COLO668 (cell line): ENCODE measurements at regions not wholly inside any gene's neighbourhood (a gene's known extent, or its start where the extent isn't known, plus 50 kb on each side); places are given as distances from the start of the nearest gene placed in this dataset.

ENCODE experiments used
- DNase-seq: peaks from one replicate; lab custom pipeline; 2025; ENCODE audit not compliant: unreplicated experiment; lab: John Stamatoyannopoulos, UW

DNA sequence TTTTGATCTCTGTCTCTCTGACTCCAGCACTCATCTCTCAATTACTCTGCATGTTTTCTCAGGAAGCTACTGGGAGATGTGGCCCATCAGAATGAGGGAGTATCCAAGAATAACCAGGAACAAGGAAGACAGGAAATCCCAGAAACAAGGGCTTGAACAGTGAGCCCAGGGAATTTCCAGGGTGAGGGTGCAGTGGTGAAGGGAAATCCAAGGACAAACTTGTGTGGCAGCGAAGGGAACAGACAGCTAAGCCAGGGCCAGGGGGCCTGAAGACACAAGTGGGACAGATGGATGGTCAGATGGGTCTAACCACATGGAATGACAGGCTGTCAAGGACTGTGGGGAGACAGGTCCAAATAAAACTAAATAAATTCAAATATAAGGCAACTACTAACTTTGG is 121.8 kb upstream of the ERRFI1 start:
- no peak for DNase-seq

DNA sequence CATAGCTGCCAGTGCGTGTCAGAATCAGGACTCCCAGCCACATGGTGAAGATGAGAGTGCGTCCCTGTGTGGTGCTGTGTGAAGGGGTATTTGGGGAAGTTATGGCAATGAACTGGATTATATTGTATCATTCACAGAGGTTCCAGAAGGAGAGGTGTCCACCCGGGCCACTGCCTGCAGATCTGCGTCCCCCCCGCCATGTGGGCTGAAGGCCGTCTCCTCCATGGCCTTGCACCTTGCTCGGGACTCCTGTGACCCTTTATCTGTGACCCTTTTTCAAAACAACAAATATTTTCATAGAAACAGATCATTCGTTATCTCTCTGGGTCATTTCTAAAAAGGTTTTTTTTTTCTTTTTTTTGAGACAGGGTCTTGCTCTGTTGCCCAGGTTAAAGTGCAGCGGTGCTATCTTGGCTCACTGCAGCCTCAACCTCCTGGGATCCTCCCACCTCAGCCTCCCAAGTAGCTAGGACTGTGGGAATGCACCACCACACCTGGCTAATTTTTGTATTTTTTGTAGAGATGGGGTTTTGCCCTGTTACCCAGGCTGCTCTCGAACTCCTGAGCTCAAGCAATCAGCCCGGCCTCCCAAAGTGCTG is 120.2 kb upstream of the ERRFI1 start:
- DNase-seq = no peak

DNA sequence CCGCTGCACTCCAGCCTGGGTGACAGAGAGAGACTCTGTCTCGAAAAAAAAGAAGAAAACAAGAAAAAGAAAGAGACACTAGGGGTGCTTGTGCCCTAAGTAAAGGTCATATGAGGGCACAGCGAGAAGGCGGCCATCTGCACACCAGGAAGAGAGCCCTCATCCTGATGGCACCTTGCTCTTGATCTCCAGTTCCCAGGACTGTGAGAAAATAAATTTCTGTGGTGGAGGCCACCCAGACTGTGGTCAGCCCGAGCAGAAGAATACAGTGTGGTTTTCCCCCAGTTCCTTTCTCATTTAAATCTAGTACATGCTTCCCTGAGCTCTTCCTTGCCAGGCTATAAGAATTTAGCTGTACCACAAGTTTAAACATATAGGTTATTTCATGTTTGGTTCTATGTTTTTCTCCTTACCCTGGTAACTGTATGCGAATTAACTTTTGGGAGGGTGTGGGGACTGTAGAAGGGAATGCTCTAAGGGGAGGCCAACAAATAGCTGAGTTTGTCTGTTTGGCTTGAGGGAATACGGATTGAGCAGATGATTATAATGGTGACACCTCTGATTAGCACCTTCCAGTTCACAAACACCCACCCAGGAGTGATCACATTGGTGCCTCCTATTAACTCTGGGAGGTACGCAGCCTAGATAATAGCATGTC is 119.6 kb upstream of the ERRFI1 start:
- no peak for DNase-seq

DNA sequence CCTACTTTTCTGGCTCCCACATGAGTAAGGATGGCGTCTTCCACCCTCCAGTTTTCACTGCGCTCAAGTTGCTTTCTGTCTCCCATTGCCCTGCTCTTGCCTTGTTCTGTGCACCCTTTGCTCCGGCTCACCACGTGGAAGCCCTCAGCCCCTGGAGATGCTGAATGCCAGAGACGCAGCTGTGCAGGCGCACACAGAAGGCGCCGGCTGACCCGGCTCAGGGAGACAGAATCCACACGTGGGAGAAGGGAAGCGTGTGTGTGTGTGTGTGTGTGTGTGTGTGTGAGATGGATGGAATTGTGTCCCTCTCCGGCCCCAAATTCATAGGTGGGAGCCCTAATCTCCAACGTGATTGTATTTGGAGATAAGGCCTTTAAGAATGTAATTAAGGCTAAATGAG is 118.2 kb upstream of the ERRFI1 start:
- DNase-seq = no peak

- DNase-seq = no peak
Observed at GRCh38 chr1:8142955-8143629, 117.0 kb upstream of the ERRFI1 start.

DNA sequence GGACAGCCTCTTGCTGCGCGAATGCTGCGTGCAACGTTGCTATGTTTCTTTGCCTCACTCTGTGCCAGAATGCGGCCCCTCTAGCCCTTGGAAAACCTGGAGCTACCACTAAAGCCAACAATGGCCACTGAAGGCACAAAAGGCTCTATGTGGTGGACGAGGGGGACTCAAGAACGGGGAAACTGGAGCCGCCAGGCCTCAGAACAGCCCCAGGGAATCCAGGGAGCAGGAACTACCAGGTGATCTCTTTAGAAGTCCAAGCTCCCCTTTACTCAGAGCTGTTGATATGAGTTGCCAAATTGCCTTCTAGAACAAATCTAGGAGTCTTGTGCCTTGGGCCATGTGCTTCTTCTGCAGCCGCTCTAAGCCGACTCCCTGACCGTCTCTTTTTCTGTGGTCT is 113.8 kb upstream of the ERRFI1 start:
- DNase-seq = no peak

DNA sequence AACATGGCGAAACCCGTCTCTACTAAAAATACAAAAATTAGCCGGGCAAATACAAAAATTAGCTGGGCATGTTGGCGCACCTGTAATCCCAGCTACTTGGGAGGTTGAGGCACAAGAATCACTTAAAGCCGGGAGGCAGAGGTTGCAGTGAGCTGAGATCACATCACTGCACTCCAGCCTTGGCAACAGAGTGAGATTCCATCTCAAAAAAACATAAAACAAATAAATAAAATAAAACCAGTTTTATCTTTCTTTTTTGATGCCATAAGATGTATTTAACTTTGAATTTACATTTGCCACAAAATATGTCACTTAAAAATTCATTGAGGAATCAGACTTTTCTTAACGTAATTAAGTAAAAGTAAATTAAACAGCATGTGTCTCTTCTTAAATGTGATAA is 113.3 kb upstream of the ERRFI1 start:
- DNase-seq = no peak

DNA sequence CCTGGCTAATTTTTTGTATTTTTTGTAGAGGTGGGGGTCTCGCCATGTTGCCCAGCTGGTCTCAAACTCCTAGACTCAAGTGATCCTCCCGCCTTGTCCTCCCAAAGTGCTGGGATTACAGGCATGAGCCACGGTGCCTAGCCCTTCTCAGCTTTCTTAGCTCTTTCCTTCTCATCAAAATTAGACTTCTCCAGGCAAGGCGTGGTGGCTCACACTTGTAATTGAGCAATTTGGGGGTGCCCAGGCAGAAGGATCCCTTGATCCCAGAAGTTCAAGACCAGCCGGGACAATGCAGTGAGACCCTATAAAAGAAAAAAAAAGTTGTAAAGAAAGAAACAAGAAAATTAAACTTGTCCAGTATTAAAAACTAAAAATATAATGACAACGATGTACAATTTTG is 112.6 kb upstream of the ERRFI1 start:
- no peak for DNase-seq

DNA sequence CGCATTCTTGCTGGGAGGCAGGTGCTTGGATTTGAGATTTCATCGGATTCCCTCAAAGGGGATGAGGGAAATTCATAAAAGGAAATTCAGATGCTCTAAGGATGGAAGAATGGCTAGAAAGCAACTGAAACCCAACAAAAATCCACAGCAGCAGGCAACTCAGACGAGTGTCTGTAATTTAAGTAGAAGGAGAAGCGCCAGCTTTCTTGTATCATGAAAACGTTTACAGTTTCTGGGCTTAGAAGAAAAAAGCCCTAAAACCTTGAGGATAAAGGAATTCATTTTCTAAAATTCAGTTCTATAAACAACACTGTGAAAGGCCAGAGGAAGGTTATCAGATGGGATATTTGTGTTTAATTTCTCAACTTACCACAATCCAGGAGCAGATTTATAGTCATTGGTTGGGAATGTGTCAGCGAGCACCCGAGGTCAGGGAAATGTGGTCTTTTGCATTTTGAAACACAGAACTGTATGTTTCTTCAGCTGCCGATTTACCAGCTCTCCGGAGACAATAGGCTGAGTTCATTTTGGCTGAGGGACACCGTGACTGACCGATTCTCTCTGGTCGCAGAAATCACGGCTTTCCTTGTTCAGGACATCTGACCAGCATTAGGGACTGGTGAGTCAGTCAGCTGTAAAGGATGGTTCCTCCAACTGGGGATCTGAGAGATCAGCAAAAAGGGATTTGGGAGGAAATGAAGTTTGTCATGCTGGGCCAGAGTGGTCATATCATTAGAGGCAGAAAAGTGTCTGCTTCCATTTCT is 111.6 kb upstream of the ERRFI1 start:
- no peak for DNase-seq

- DNase-seq = no peak
Observed at GRCh38 chr1:8136766-8137165, 110.7 kb upstream of the ERRFI1 start.

- DNase-seq = no peak
Observed at GRCh38 chr1:8135250-8135649, 109.1 kb upstream of the ERRFI1 start.

DNA sequence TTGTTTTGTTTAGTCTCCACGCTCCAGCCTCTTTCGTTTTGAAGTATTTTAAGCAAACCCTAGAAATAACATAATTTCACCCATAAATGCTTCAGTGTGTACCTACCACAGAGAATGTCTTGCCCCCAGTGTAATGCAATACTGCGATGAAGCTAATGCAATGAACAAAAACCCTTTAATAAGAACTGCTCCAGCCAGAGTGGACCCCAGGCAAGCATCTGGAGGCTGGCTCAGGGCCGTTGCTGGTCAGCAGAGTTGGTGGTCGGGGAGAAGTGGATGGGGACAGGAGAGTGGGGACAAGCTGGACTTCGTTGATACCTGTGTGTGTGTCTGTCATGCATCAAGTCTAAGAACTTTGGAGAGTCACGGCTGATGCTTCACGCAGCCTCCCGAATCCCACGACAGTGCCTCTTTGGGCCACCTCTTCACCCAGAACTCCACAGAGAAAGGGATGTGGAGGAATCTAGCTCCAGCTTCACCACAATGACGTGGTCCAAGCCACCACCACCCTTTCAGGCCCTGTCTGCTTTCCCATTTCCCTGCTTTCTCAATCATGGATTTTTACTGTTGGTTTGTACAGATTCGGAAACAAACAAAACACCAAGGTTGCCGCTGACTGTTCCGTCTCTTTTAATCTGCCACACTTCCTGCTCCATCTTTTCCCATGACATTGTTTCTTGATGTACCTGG is 108.6 kb upstream of the ERRFI1 start:
- DNase-seq = no peak

GRCh38 chr1:8133657-8134430 is 107.7 kb upstream of the ERRFI1 start:
- DNase-seq = no peak

GRCh38 chr1:8133190-8133589 is 107.1 kb upstream of the ERRFI1 start:
- DNase-seq = no peak

- DNase-seq = no peak
Observed at GRCh38 chr1:8127171-8127641, 101.1 kb upstream of the ERRFI1 start.

- no peak for DNase-seq
Observed at GRCh38 chr1:8122477-8123407, 96.6 kb upstream of the ERRFI1 start.

DNA sequence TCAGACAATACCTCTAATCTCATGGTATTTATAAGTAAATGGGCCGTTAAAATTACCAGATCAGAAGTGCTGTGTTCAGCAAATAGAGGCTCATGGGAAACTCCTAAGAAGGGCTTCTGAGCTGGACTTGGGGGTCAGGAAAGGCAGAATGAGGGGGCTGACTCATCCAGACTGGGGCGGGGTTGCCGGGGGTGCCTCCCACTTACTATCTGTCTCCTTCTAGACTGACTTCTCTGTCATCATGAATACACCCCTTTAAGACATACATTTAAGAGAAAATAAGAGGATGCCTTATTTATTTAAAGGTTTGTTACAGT is 96.0 kb upstream of the ERRFI1 start:
- no peak for DNase-seq

DNA sequence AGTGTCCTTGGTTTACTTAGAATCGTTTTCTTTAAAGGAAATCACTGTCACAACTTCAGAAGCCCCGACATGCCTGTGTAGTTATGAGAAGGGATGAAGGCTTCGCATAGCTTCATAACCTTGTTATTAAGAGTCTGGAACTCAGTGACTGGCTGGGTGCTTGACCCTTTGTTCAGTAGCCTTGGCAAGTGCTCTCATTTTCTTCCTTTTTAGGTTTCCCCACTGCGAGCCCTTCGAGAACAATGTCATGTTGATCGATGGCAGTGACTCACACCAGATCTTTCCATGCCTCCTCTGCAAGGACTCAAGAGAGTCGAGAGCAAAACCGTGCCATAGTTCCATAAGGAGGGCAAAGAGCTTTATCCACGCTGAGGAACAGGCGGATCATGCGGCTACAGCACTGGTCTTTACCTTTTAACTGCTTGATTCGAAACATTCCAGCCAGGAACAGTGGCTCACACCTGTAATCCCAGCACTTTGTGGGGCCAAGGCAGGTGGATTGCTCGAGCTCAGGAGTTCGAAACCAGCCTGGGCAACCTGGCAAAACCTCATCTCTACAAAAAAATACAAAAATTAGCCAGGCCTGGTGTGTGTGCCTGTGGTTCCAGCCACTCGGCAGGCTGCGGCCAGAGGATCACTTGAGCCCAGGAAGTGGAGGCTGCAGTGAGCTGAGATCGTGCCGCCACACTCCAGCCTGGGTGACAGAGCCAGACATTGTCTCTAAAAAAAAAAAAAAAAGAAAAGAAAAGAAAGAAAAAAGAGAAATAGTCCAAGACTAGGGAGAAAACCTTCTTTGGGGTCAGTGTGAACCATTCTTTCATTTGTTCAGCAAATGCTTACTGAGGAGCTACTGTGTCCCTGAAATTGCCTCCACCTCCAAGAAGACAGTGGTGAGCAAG is 95.4 kb upstream of the ERRFI1 start:
- DNase-seq = no peak
